GM12873 (cell line): ENCODE measurements at regions not wholly inside any gene's neighbourhood (a gene's known extent, or its start where the extent isn't known, plus 50 kb on each side); places are given as distances from the start of the nearest gene placed in this dataset.

Experiments
- CTCF ChIP-seq: IDR thresholded peaks from 2 replicates; pipeline ENCODE4 v1.5.1; 2012; ENCODE audit warnings: low read depth, mild to moderate bottlenecking, moderate library complexity, low read length, control low read depth; ENCODE audit not compliant: insufficient read depth; ENCODE audit errors: missing control alignments

GRCh38 chr11:69935941-69936505, 116.8 kb upstream of the FGF3 start:
- TF ChIP-seq CTCF, result no peak

GRCh38 chr11:69936771-69937170, 117.6 kb upstream of the FGF3 start:
- TF ChIP-seq CTCF, result no peak

GRCh38 chr11:69938206-69938605, 119.0 kb upstream of the FGF3 start:
- TF ChIP-seq CTCF, result no peak

GRCh38 chr11:69939551-69940245, 120.5 kb upstream of the FGF3 start:
- TF ChIP-seq CTCF, result no peak

GRCh38 chr11:69940246-69940610, 121.0 kb upstream of the FGF3 start:
- no peak for TF ChIP-seq CTCF

- TF ChIP-seq CTCF, result no peak
These were observed 122.5 kb upstream of the FGF3 start for GRCh38 chr11:69941546-69942332.

GRCh38 chr11:69942333-69942820, 123.2 kb upstream of the FGF3 start:
- no peak for TF ChIP-seq CTCF
